Epithelial cell of esophagus (primary cell): ENCODE measurements at regions not wholly inside any gene's neighbourhood (a gene's known extent, or its start where the extent isn't known, plus 50 kb on each side); places are given as distances from the start of the nearest gene placed in this dataset.

Source experiments
- DNase-seq: peaks from one replicate; pipeline ENCODE4 v3.0.0; 2010; ENCODE audit warnings: low read depth
- H3K4me3 ChIP-seq: 2 replicates; pipeline ENCODE4 v1.5.1; 2011; ENCODE audit warnings: mild to moderate bottlenecking, low read length, control low read depth
- TF ChIP-seq, protein P1 (sequence below): IDR thresholded peaks from 2 replicates; pipeline ENCODE4 v1.5.1; 2011; ENCODE audit warnings: low read depth, mild to moderate bottlenecking, low read length, control low read depth, inconsistent platforms; ENCODE audit not compliant: insufficient read depth; ENCODE audit errors: missing control alignments

- no peak for DNase-seq
- TF ChIP-seq, protein P1, sequence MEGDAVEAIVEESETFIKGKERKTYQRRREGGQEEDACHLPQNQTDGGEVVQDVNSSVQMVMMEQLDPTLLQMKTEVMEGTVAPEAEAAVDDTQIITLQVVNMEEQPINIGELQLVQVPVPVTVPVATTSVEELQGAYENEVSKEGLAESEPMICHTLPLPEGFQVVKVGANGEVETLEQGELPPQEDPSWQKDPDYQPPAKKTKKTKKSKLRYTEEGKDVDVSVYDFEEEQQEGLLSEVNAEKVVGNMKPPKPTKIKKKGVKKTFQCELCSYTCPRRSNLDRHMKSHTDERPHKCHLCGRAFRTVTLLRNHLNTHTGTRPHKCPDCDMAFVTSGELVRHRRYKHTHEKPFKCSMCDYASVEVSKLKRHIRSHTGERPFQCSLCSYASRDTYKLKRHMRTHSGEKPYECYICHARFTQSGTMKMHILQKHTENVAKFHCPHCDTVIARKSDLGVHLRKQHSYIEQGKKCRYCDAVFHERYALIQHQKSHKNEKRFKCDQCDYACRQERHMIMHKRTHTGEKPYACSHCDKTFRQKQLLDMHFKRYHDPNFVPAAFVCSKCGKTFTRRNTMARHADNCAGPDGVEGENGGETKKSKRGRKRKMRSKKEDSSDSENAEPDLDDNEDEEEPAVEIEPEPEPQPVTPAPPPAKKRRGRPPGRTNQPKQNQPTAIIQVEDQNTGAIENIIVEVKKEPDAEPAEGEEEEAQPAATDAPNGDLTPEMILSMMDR: no peak
- no peak overlapping the region for H3K4me3 ChIP-seq
These were observed 814.5 kb downstream of the KCNJ18 start for GRCh38 chr17:22506861-22507260.

GRCh38 chr17:22507823-22508222 lies 815.5 kb downstream of the KCNJ18 start:
- no peak overlapping the region for H3K4me3 ChIP-seq
- no peak for DNase-seq
- TF ChIP-seq, protein P1: no peak

DNA sequence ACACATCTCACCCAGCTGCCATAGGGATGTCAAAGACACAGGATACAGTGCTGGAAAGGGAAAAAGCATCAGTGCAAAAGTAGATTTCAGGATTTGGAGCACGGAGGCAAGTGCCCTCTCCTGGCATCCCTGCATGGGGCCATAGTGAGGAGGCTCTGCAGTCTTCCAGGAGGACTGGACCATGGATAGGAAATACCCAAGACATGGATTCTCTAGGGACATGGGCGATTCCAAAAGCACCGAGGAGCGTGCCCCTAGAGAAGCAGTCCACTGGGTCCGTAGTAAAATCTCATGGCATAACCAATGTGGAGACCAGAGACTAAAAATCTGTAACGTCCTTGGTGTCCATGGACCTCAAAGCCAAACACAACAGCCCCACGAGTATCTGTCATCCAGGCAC lies 818.2 kb downstream of the KCNJ18 start:
- TF ChIP-seq, protein P1: no peak
- no peak overlapping the region for H3K4me3 ChIP-seq
- DNase-seq: no peak

GRCh38 chr17:22511431-22511830 lies 819.1 kb downstream of the KCNJ18 start:
- TF ChIP-seq, protein P1: no peak
- DNase-seq: no peak
- H3K4me3 ChIP-seq: no peak overlapping the region

DNA sequence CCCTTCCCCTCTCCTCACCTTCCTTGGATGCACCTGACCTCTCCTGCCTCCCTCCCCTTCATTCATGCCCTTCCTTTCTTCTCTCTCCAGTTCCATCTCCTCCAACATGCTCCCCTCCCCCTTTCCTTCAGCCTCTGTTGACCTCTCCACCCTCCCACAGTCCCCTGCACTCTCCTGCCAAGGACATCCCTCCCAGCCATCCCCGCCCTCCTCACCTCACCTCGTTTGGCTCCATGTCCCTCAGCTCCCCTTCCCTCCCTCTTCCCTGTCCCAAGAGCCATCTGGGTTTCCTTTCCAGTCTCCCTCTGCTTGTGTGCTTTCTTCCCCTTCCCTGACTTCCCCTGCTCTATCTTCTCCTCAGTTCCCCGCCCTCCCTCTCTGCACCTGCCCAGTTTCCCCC lies 819.7 kb downstream of the KCNJ18 start:
- TF ChIP-seq, protein P1: no peak
- DNase-seq: no peak
- H3K4me3 ChIP-seq: no peak overlapping the region

DNA sequence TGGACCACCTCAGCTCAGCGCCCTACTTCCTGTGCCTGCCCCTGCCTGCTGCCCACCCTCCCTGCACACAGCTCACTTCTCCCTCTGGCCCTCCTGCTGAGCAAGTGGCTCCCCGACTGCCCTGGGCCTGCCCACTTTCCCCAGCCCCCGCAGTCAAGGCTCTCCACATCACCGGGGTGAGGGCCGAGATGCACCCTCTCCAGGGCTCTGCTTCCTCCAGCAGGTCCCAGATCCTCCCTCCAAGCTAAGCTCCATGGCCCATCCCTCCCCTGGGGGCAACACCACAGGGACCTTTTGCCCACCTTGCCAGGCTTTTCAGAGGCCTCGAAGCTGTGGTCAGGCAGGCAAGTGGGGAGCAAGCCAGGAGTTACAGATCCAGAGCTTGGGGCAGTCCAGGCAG lies 820.2 kb downstream of the KCNJ18 start:
- no peak overlapping the region for H3K4me3 ChIP-seq

GRCh38 chr17:22512997-22513538 lies 820.7 kb downstream of the KCNJ18 start:
- TF ChIP-seq, protein P1: no peak
- no peak overlapping the region for H3K4me3 ChIP-seq
- DNase-seq: no peak

More for the DNA sequence above, 820.2 kb downstream of the KCNJ18 start:
- no peak for DNase-seq
- TF ChIP-seq, protein P1: no peak
